HG03442 (cell line): ENCODE measurements at regions not wholly inside any gene's neighbourhood (a gene's known extent, or its start where the extent isn't known, plus 50 kb on each side); places are given as distances from the start of the nearest gene placed in this dataset.

Experiments used
- ATAC-seq: cut with Tn5 transposase; IDR thresholded peaks from one replicate; pipeline ENCODE4 v1.9.1; 2021; ENCODE audit warnings: mild to moderate bottlenecking, moderate library complexity; ENCODE audit not compliant: unreplicated experiment

DNA sequence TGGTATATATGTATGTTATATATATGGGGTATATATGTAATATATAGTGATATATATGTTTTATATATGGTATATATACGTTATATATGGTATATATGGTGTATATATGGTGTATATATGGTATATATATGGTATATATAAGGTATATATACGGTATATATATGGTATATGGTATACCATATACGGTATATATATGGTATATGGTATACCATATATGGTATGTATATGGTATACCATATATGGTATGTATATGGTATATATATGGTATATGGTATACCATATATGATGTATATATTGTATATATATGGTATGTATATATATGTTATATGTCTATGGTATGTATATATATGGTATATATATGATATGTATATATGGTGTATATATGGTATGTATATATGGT is 447.7 kb upstream of the USP24 start:
- no peak for ATAC-seq

DNA sequence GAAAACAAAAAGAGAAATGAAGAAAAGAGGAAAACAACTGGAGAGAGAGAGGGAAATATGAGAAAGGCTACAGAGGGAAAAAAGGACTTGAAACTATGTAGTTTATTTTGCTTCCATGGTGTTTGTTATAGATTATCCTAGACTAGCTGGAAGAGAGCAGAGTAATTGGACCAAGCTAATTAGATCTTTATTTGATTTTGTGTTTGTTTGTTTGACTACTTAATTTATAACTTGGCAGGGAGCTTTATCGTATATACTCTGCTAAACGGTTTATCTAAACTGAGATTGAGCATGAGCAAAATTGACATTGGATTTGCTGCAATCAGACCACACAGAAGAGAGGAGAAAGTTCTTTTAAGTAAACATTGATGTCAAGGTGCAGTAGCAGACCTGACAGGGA is 443.8 kb upstream of the USP24 start:
- no peak for ATAC-seq

DNA sequence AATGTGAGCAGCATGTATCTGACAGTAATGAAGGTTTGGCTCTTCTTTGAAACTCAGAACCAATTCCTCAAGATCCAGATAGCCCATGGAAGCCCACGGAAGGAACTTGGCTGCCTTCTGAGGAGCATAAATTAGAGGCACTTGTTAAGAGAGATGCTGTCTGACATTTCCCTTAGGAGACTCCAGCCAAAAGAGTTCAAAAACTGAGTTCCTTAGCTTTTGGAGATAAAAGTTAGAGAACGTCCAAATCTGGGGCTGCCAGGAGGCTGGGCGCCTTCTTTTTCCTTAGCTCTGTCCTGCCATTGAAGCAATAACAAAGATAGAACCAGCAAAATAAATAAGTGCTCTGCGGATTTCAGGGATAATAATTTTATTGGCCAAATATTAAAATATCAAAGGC is 439.6 kb upstream of the USP24 start:
- ATAC-seq = no peak

DNA sequence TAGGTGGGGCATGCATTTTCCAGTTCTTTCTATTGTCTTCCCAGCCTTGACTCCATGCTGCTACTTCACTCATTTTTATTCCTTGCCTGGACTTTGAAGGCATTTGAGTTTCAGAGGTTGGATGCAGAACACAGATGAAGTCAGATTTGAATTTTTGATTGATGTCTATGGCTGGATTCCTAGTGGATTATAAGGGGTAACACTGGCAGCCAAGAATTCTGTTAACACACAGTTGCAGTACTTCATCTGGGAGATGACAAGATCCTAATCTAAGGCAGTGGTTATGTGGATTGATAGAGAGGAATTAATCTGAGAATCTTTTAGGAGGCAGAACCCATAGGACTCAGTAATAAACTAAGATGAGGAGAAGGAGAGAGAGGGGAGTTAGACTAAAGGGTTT is 439.0 kb upstream of the USP24 start:
- ATAC-seq = no peak

DNA sequence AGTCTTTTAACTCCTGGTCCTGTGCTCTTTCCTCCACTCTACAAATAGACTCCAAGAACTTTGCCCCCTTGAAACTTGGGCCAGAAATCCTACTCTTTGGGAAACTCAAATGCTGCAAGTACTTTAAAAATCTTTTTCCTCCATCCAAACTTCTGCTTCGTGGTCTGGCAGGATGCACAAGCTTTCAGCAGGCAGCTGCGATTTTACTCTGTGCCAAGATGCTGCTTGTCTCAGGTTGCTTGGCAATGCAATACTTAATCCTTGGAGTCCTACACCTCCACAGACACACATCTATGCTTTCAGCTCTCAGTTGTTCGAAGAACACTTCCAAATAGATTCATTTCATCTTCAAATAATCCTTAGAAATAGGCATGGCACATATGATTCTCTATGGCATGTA is 435.3 kb upstream of the USP24 start:
- ATAC-seq = no peak

DNA sequence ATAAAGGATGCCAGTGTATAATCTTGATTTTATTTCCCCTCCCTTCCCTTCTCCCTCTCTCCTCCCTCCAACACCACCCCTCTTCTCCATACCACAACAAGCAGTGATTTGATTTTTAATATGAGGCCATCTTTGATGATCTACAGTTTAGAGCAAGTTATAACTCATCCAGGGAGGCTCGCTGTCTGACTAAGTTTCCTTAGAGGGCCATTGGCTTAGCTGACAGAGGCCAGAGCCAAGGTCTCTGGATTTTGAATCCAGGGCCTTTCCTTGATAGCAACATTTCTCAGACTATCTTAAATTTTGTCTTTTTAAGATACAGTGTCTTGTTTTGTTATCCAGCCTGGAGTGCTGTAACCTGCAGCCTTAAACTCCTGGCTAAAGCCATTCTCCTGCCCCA is 431.0 kb upstream of the USP24 start:
- ATAC-seq = no peak

DNA sequence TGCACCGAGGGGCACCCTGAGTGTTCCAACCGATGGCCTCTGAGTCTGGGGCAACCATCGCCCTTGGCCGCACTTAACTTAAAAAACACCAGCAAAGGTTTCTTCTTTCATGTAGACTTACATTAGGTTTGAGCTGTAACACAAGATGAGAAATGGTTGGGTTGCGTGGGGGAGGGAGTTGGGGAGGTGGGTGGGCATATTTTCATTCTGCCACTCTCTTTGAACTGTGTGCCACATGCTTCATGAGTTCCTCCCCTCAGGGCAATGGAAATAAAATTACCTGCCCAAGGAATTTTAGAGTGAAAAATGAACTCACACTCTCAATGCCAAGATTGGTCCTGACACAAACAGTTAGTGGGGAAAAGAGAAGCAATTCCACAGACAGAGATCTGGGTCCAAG is 430.1 kb upstream of the USP24 start:
- ATAC-seq = no peak

DNA sequence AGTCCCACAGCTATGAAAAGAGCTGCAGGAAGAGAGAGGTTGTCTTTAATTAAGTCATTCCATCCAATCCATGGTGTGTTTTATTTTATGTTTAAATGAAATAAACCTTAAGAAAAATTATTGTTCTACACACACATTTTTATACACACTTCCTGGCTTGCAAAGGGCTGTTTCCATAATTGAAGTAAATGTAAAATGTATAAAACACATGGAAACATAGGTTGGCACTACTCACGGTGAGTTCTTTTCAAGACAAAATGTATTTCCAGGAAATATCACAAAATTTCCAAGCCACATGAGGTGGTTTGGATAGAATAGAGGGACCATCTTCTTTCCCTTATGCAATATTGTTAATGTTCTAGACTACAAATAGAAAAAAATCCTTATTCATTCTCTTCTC is 426.8 kb upstream of the USP24 start:
- ATAC-seq = no peak

DNA sequence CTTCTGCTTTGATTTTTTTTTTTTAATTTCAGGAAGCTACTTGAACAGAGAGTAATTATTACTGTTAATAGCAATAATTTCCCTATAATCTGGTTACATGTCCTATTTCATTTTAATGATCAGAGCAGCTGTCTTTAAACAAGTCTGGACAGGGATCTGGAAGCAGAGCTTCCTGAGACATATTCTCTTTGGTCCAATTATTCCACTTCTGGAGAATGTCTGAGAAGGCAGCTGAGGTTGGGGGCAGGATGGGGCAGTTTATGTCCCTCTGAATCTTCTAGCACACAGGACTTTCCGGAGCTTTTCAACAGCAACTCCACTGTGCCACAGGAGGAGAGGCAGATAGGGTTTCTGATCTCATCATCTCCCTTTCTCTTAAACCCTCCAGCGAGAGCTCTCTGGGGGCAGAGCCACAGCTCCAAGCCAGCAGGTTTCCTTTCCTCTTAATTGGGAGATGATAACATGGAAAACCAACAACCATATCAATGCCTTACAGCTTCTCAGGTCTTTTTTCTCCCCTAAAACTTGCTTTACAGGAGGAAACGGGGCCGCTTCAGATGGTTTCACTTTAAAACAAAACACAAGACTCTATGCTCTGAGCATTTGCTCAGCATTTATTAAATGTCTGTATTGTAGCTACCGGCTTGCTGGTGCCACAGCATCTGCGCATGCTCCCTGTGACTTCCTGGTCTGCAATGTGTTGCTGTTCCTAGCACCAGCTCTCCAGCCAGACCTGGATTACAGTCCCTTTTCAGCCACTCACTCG is 425.7 kb upstream of the USP24 start:
- ATAC-seq = peak; percentile 89

DNA sequence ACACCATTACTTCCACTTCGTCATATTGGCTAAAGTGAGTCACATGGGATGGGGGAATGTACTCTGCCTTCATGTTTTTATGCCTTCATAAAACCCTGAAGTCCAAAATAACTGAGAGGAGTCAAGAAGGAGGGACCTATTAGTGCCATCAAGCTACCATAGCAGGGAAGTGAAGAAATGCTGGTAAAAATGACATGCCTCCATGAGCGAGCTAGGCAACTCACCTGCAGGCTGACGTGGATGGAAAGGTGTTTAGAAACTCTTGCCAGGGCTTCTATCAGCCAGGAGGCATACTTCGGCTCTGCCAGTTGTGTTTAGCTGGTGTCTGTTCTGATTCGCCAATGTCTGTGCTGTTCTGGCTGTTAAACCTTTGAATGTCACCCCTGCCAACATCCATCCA is 424.4 kb upstream of the USP24 start:
- ATAC-seq = no peak

DNA sequence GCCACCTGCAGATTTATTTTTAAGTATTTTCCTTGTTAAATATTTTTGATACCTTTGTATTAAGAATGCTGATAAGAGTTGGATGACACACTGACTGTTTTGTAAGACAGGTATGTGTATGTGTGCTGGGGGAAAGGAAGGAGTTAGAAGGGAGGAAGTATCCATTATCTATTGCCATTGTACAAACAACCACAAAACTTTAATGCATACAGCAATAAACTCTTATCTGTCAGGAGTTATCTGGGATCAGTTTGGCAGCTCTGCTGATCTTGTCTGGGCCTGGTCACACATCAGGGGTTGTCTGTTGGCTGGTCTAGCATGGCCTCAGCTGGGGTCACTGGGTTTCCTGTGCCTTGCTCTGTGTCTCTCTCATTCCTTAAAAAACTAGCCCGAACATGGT is 423.9 kb upstream of the USP24 start:
- ATAC-seq = no peak

DNA sequence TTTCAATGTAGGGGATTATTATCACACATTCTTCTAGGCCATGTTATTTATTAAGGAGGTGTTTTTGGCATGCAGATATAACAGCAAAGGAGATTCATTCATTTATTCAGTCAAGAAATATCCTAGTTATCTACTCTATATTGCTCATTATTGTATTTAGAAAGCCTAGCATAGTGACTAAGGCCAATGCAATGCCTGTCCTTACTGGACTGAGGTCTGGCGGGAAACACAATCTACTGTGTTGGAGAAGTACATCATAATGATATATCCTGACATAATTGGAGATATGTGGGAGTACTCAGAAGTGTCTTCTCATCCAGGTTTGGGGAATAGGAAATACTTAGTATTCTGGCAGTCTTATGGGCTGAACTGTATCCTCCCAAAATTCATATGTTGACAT is 421.5 kb upstream of the USP24 start:
- ATAC-seq = no peak

DNA sequence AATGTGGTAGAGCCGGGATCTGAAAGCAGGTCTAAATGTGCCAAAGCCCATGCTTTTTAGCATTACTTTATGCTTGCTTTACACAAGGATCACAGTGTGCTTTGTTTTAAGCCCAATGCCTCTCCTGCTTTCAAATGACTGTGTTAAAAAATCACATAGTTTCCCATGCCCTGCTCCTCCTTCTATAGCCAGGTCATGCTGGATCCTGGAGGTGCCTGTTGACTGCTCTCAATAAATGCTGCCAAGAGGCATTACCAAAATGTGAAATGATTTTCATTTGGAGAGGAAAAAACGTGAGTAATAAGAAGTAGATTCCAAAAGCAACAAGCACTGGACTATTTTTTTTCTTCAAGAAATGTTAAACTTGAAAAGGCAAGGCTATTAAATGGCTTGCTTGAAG is 420.7 kb upstream of the USP24 start:
- no peak for ATAC-seq

DNA sequence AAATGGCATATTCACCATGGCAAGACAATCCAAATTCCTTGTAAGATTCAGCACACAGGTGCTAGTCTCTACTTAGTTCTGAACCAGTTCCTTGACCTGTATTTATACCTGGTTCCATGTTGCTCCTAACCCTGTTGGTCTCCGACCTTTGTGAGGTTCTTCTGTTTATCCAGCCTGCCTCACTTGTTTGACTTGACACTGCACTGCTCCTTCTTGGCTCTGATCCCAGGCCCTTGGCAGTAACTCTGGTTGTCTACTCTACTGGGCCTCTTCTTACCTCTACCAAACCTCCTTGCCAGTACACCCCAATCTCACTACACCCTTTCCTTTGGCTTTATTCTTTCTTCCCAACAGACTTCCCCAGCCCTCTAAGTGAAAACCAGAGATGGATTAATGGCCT is 419.4 kb upstream of the USP24 start:
- ATAC-seq = no peak

DNA sequence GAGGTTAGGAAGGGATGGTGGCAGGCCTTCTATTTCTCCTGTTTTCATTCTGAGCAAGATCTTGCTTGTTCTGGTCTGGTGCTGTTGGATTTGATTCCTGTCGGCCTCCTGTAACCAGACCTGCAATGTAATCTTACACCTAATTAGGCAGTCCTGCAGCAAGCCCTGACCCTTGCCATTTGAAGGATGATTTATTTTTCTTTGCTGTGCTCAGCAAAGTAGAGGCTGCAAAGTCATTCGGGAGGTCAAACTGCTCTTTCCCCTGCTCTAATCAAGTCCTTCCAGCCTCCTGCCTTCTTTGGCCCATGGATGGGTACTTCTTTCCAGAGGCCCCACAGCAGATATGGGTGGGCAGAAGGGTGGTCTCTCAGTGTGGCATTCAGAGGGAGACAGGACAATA is 417.7 kb upstream of the USP24 start:
- no peak for ATAC-seq

DNA sequence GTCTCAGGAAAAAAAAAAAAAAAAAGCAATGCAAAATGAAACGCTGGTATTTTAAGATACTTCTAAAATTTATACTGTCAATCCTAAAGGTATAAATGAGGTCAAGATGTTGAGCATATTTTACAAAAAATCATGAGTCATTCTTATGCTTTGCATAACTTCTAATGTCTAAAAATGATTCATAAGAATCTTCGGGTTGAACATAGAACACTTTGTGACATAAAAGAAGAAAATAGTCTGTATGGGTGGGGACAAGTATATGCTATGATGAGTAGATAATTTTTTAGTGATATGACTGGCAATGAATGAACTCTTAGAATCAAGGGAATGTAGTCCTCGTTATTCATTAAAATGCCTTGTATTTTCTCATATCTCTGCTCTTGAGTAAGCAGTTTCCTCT is 416.9 kb upstream of the USP24 start:
- no peak for ATAC-seq

DNA sequence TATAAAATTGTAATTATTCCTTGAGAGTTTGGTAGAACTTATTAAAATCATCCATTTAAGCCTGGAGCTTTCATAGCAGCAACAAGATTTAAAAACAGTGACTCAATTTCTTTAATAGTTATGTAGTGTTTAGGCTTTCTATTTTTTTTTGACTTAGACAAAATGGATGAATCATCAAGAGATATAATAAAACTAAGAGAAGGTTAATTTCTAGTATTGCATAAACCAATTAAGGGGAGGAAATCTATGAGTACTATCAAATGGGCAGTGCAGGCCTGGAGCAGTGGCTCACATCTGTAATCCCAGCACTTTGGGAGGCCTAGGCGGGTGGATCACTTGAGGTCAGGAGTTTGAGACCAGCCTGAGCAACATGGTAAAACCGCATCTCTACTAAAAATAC is 416.3 kb upstream of the USP24 start:
- ATAC-seq = no peak

DNA sequence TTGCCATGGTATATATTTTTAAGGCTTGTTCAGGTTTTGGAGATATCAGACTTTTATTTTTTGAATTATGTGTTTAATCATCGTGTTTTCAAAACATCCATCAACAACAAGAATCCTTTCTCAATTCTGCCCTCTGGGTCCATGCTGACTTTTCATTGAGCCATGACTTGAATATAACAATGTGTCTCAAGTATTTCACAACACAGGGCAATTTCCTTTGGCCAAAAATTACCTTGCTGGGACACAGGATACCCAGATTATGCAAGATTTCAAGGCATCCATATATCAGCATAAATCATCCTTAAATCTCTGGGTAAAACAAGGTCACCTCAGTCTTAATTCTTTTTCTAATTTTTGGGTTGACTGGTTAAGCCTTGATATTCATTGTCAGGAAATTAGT is 411.2 kb upstream of the USP24 start:
- no peak for ATAC-seq

DNA sequence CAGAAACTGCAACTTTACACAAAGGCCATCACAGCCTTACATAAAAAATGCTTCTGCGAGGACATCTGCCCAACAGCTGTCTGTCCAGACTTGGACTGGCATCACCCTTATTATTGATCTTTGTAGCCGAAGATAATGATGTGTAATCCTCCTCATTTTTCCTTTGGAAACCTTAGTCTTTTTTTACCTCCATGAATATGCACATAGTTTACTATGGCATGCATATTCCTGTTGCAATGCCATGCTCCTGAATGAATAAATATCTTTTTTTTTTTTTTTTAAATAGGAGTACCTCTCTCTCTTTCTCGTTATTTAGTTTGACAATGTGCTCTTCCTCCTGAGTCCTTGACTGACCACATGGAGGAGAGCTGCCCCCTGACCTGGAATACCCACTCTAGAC is 409.6 kb upstream of the USP24 start:
- no peak for ATAC-seq

DNA sequence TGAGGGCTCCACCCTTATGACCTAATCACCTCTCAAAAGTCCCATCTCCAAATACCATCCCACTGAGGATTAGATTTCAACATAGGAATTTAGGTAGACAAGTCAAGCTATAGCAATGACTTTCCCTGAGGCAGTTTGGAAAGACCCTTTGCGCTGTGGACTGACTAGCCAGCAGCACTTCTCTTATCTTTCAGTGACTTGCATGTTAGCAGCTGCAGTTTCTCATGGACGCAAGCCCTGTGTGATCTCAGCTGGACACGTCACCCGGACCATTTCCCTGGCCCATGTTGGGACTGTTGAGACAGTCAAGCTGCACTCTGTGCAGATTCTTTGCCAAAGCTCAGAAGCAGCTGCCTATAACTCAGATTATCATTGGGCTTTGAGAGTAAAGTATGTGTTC is 408.1 kb upstream of the USP24 start:
- ATAC-seq = no peak

DNA sequence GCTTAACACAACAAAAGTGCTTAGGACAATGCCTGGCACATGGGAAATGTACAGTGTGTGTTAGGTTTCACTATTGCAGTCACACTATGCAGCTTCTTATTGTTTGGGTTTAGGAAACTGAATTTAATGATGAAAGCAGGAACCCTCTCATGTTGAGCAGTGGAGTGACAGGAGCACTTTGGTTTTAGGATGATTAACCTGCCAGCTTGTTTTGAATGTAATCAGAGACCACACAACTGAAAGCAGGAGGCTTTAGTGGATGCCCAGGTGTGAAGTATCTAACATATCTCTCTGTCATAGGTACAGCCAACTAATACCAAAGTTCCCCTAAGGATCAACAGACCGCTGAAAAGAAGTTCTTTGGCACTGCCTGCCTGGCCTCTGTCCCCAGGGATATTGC is 406.9 kb upstream of the USP24 start:
- no peak for ATAC-seq

DNA sequence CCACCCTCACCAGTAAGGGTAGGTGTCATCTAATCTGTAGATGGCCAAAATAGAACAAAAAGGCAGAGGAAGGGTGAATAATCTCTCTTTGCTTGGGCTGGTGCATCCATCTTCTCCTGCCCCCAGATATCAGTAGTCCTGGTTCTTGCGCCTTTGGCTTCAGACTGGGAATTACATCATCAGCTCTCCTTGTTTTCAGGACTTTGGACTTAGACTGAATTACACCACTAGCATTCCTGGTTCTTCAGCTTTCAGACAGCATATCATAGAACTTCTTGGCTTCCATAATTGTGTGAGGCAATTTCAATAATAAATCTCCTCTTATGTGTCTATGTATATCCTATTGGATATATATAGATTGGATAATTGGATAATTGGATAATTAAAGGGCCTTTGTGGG is 403.0 kb upstream of the USP24 start:
- ATAC-seq = no peak

DNA sequence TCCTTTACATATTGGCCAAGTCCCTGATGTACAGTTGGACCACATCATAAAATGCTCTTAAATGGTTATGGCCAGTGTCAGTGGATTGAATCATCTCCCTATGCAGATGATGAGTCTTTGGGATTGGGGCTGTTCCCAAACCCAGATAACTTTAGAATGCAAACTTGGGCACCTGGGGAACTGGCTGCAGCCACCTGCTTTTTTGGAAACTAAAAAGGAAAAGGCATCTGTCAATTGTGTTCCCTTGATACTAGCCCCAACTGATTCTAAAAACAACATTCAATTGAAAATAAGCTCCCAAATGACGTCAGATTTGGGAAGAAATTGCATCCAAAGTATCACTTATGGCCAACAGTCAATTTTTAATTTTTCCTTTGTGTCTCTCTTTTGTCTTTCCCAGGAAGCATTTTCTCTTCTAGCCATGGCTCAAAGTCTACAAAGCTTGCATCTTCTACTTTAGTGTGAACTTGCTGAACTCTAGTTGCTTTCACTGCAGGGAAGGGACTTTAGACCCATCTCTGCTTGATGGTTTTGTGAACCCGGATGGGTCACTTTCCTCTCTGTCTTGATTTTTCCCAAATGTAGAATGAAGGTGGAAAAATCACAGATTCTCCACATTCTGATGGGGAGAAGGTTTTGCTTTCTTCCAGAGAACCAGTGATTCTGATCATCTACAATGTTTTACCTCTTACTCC is 402.3 kb upstream of the USP24 start:
- ATAC-seq = no peak
